SK-N-SH (cell line): ENCODE measurements at regions not wholly inside any gene's neighbourhood (a gene's known extent, or its start where the extent isn't known, plus 50 kb on each side); places are given as distances from the start of the nearest gene placed in this dataset.

ENCODE experiments used
- CTCF ChIA-PET: fragments of 300-600, 350-600 bp; formaldehyde crosslinking; extraction: SDS; loops from one replicate; lab custom pipeline; 2021; lab: Yijun Ruan, JAX
- POLR2A ChIA-PET: fragments of 350-600 bp; sonication (Branson Sonifier 250); formaldehyde crosslinking; extraction: SDS; loops from one replicate; lab custom pipeline; 2020; ENCODE audit warnings: antibody characterized with exemption, inconsistent platforms; lab: Yijun Ruan, JAX
- DNase-seq: peaks from one replicate; pipeline ENCODE4 v3.0.0; 2012
- H2AFZ ChIP-seq: fragments of 200-600 bp; sonication (generic); 2 replicates; pipeline ENCODE4 v1.8.1; 2016; ENCODE audit warnings: antibody characterized with exemption, mild to moderate bottlenecking, low read depth
- H3F3A ChIP-seq: fragments of 200-600 bp; sonication (generic); replicated peaks from 2 replicates; pipeline ENCODE3; 2016; ENCODE audit warnings: antibody characterized with exemption, mild to moderate bottlenecking; ENCODE audit not compliant: insufficient read depth
- H3K27ac ChIP-seq, 2 experiments: fragments of 200-500 bp in 1 of 2; fragments of 200-600 bp in 1 of 2; sonication (Bioruptor generic) in 1 of 2; sonication (generic), shearing (Covaris generic) in 1 of 2; 2 replicates each; pipeline versions ENCODE4 v1.5.1 to v1.6.1; 2014 to 2016; ENCODE audit warnings: low read depth in 2 of 2, inconsistent platforms in 1 of 2, low read length in 1 of 2, mild to moderate bottlenecking in 1 of 2, mixed read lengths in 1 of 2
- H3K27me3 ChIP-seq: fragments of 200-600 bp; sonication (generic), shearing (Covaris generic); 2 replicates; pipeline ENCODE4 v1.6.1; 2016; ENCODE audit warnings: mixed run types; ENCODE audit not compliant: insufficient read depth
- H3K36me3 ChIP-seq, 2 experiments: fragments of 200-500 bp in 1 of 2; fragments of 200-600 bp in 1 of 2; sonication (Bioruptor generic) in 1 of 2; sonication (generic) in 1 of 2; replicated peaks in 1 of 2; 2 replicates each; pipeline versions ENCODE3 to v1.5.1; 2014 to 2016; ENCODE audit warnings: low read length in 1 of 2, mild to moderate bottlenecking in 1 of 2; ENCODE audit not compliant: insufficient read depth in 2 of 2, control insufficient read depth in 1 of 2
- H3K4me1 ChIP-seq, 2 experiments: fragments of 200-500 bp in 1 of 2; fragments of 200-600 bp in 1 of 2; sonication (Bioruptor generic) in 1 of 2; sonication (generic), shearing (Covaris generic) in 1 of 2; 2 replicates each; pipeline versions ENCODE4 v1.5.1 to v1.6.1; 2014 to 2016; ENCODE audit warnings: low read depth in 1 of 2, low read length in 1 of 2, mixed run types in 1 of 2; ENCODE audit not compliant: insufficient read depth in 2 of 2, control insufficient read depth in 1 of 2
- H3K4me2 ChIP-seq: fragments of 200-600 bp; sonication (generic), shearing (Covaris generic); 2 replicates; pipeline ENCODE4 v1.6.1; 2017; ENCODE audit warnings: mixed run types
- H3K4me3 ChIP-seq, 2 experiments: fragments of 200-500 bp in 1 of 2; fragments of 200-600 bp in 1 of 2; sonication (Bioruptor generic) in 1 of 2; sonication (generic), shearing (Covaris generic) in 1 of 2; 2 replicates each; pipeline versions ENCODE4 v1.5.1 to v1.8.1; 2014 to 2016; ENCODE audit warnings: low read depth in 2 of 2, inconsistent platforms in 1 of 2, low read length in 1 of 2, mild to moderate bottlenecking in 1 of 2, mixed read lengths in 1 of 2, moderate library complexity in 1 of 2
- H3K79me2 ChIP-seq: fragments of 200-600 bp; sonication (generic); 2 replicates; pipeline ENCODE4 v1.8.1; 2017; ENCODE audit warnings: mild to moderate bottlenecking; ENCODE audit not compliant: insufficient read depth
- H3K9ac ChIP-seq: fragments of 200-600 bp; sonication (generic); 2 replicates; pipeline ENCODE4 v1.6.1; 2017; ENCODE audit warnings: mixed run types
- H3K9me2 ChIP-seq: fragments of 200-600 bp; sonication (generic); 2 replicates; pipeline ENCODE4 v1.6.1; 2017; ENCODE audit warnings: mixed run types
- H3K9me3 ChIP-seq: fragments of 200-600 bp; sonication (generic); 2 replicates; pipeline ENCODE4 v1.6.1; 2017; ENCODE audit warnings: mixed run types, mild to moderate bottlenecking, moderate library complexity
- H4K20me1 ChIP-seq: fragments of 200-600 bp; sonication (generic); 2 replicates; pipeline ENCODE4 v1.6.1; 2017; ENCODE audit warnings: mild to moderate bottlenecking, mixed run types; ENCODE audit not compliant: insufficient read depth
- ELF1 ChIP-seq: IDR thresholded peaks from 2 replicates; pipeline ENCODE4 v1.4.0; 2012
- EZH2phosphoT487 ChIP-seq: fragments of 200-600 bp; sonication (generic); IDR thresholded peaks from 2 replicates; pipeline ENCODE4 v1.6.1; 2017; ENCODE audit warnings: low read depth, mixed run types, mild to moderate bottlenecking, antibody characterized with exemption, moderate library complexity, borderline replicate concordance
- FOSL2 ChIP-seq: IDR thresholded peaks from 2 replicates; pipeline ENCODE4 v1.4.0; 2012; ENCODE audit warnings: low read depth, mild to moderate bottlenecking, moderate library complexity, borderline replicate concordance
- FOXJ3 ChIP-seq: sonication (generic); formaldehyde crosslinking; IDR thresholded peaks from 2 replicates; pipeline ENCODE4 v1.5.1; 2020; ENCODE audit warnings: mild to moderate bottlenecking, missing genetic modification reagents
- FOXM1 ChIP-seq: IDR thresholded peaks from 2 replicates; pipeline ENCODE4 v1.4.0; 2012; ENCODE audit warnings: low read depth, mild to moderate bottlenecking
- GABPA ChIP-seq: IDR thresholded peaks from 2 replicates; pipeline ENCODE4 v1.4.0; 2012; ENCODE audit warnings: low read depth, mild to moderate bottlenecking
- GATA2 ChIP-seq: sonication (generic); formaldehyde crosslinking; IDR thresholded peaks from 2 replicates; pipeline ENCODE4 v1.5.0; 2020; ENCODE audit warnings: mild to moderate bottlenecking, missing genetic modification reagents
- IRF3 ChIP-seq: fragments of 150-350 bp; IDR thresholded peaks from 2 replicates; pipeline ENCODE4 v1.6.1; 2016; ENCODE audit warnings: mild to moderate bottlenecking, low read depth, low read length
- JUND ChIP-seq: IDR thresholded peaks from 2 replicates; pipeline ENCODE4 v1.4.0; 2012
- MEF2A ChIP-seq: IDR thresholded peaks from 2 replicates; pipeline ENCODE4 v1.4.0; 2012; ENCODE audit warnings: low read depth, borderline replicate concordance
- POLR2AphosphoS5 ChIP-seq: IDR thresholded peaks from 2 replicates; pipeline ENCODE4 v1.6.1; 2012; ENCODE audit warnings: low read depth, low read length
- RFX5 ChIP-seq: IDR thresholded peaks from 2 replicates; pipeline ENCODE4 v1.6.1; 2012; ENCODE audit warnings: mild to moderate bottlenecking, improper control_type of control experiment, low read length
- SIN3A ChIP-seq: IDR thresholded peaks from 2 replicates; pipeline ENCODE4 v1.6.1; 2012; ENCODE audit warnings: low read depth, mild to moderate bottlenecking, low read length, moderate library complexity, borderline replicate concordance
- SMC3 ChIP-seq: IDR thresholded peaks from 2 replicates; pipeline ENCODE4 v1.6.1; 2012; ENCODE audit warnings: low read depth, low read length, improper control_type of control experiment
- TAF1 ChIP-seq: IDR thresholded peaks from 2 replicates; pipeline ENCODE4 v1.6.1; 2012; ENCODE audit warnings: low read depth, mild to moderate bottlenecking, low read length, moderate library complexity, borderline replicate concordance
- TCF12 ChIP-seq: IDR thresholded peaks from 2 replicates; pipeline ENCODE4 v1.4.0; 2012
- ZBTB33 ChIP-seq: IDR thresholded peaks from 2 replicates; pipeline ENCODE4 v1.4.0; 2012; ENCODE audit warnings: low read depth, borderline replicate concordance
- WGBS: methylation state at CpG from one replicate; pipeline ENCODE4 v1.1.6; 2017; ENCODE audit warnings: low lambda C conversion rate; 5-methylcytosine and 5-hydroxymethylcytosine counted together
- TF ChIP-seq, protein P1 (sequence below): fragments of 150-350 bp; IDR thresholded peaks from 2 replicates; pipeline ENCODE4 v1.6.1; 2017; ENCODE audit warnings: antibody characterized with exemption, low read length, low read depth, borderline replicate concordance
- TF ChIP-seq, protein P2 (sequence below): IDR thresholded peaks from 2 replicates; pipeline ENCODE4 v1.4.0; 2012; ENCODE audit warnings: low read depth

GRCh38 chr11:15367695-15368094, 253.0 kb downstream of the INSC start:
- H3K4me2 ChIP-seq = no peak overlapping the region
- TF ChIP-seq EZH2phosphoT487 = no peak
- H3K4me3 ChIP-seq = no peak overlapping the region
- H4K20me1 ChIP-seq = no peaks in the 10 kb centered on the region
- no peaks in the 10 kb centered on the region for H3K4me1 ChIP-seq
- H3K27ac ChIP-seq = no peak overlapping the region
- H3F3A ChIP-seq = no peaks in the 10 kb centered on the region
- no peaks in the 10 kb centered on the region for H3K9me3 ChIP-seq
- no peak overlapping the region for H2AFZ ChIP-seq
- ChIA-PET POLR2A (no interaction called here), CTCF (no interaction called here)
- H3K36me3 ChIP-seq = no peaks in the 10 kb centered on the region
- no peaks in the 10 kb centered on the region for H3K79me2 ChIP-seq
- H3K9ac ChIP-seq = no peak overlapping the region
- H3K9me2 ChIP-seq = no peaks in the 10 kb centered on the region
- DNase-seq = no peak
- WGBS = 35% methylated on average over 6 of the region's 6 CpGs
- H3K27me3 ChIP-seq = no peaks in the 10 kb centered on the region

GRCh38 chr11:15370495-15371147, 255.9 kb downstream of the INSC start:
- TF ChIP-seq MEF2A (no peak), GATA2 (CRISPR knock-in tag) (no peak), JUND (no peak), FOSL2 (no peak), IRF3 (no peak), ELF1 (no peak), TCF12 (no peak), GABPA (no peak), SMC3 (no peak), ZBTB33 (no peak), TAF1 (no peak), EZH2phosphoT487 (no peak), FOXJ3 (CRISPR knock-in tag) (no peak), FOXM1 (no peak), POLR2AphosphoS5 (no peak), SIN3A (no peak), RFX5 (no peak)
- TF ChIP-seq, protein P1, sequence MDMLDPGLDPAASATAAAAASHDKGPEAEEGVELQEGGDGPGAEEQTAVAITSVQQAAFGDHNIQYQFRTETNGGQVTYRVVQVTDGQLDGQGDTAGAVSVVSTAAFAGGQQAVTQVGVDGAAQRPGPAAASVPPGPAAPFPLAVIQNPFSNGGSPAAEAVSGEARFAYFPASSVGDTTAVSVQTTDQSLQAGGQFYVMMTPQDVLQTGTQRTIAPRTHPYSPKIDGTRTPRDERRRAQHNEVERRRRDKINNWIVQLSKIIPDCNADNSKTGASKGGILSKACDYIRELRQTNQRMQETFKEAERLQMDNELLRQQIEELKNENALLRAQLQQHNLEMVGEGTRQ = no peak
- TF ChIP-seq, protein P2, sequence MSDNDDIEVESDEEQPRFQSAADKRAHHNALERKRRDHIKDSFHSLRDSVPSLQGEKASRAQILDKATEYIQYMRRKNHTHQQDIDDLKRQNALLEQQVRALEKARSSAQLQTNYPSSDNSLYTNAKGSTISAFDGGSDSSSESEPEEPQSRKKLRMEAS = no peak
- POLR2A ChIA-PET = no interaction called here
- no peaks in the 10 kb centered on the region for H3K27me3 ChIP-seq
- no peak overlapping the region for H3K9ac ChIP-seq
- H3K9me2 ChIP-seq = no peaks in the 10 kb centered on the region
- WGBS = 71% methylated on average over 5 of the region's 5 CpGs
- no peaks in the 10 kb centered on the region for H3K4me1 ChIP-seq
- no peak overlapping the region for H2AFZ ChIP-seq
- H3K79me2 ChIP-seq = no peaks in the 10 kb centered on the region
- CTCF ChIA-PET = no interaction called here
- no peak for DNase-seq
- H3K36me3 ChIP-seq = no peaks in the 10 kb centered on the region
- no peak overlapping the region; a peak in 1 of 4 replicates for H3K27ac ChIP-seq
- no peaks in the 10 kb centered on the region for H4K20me1 ChIP-seq
- H3K9me3 ChIP-seq = no peaks in the 10 kb centered on the region
- no peaks in the 10 kb centered on the region for H3F3A ChIP-seq
- H3K4me3 ChIP-seq = no peak overlapping the region
- no peak overlapping the region for H3K4me2 ChIP-seq
